Mesendoderm (in vitro differentiated cells): ENCODE measurements at regions not wholly inside any gene's neighbourhood (a gene's known extent, or its start where the extent isn't known, plus 50 kb on each side); places are given as distances from the start of the nearest gene placed in this dataset.
"Not testable (repeated sequence)": the region's sequence is repeated elsewhere in the genome, so short reads cannot be mapped to it uniquely, and the experiment has no call there.

ENCODE experiments used
- DNase-seq: peaks from one replicate; pipeline ENCODE4 v3.0.0; 2013
- H2AK5ac ChIP-seq: 2 replicates; pipeline ENCODE4 v1.6.1; 2013; ENCODE audit warnings: low read length, inconsistent platforms
- H2BK120ac ChIP-seq: 2 replicates; pipeline ENCODE4 v1.6.1; 2013; ENCODE audit warnings: low read depth, mild to moderate bottlenecking, low read length, moderate library complexity, mixed read lengths
- H2BK15ac ChIP-seq: replicated peaks from 2 replicates; pipeline ENCODE4 v1.6.1; 2013; ENCODE audit warnings: low read depth, mild to moderate bottlenecking, moderate library complexity
- H2BK5ac ChIP-seq: 2 replicates; pipeline ENCODE4 v1.6.1; 2013; ENCODE audit warnings: low read length, inconsistent platforms
- H3K18ac ChIP-seq: 2 replicates; pipeline ENCODE4 v1.6.1; 2013; ENCODE audit warnings: mild to moderate bottlenecking, low read length, mixed read lengths
- H3K23ac ChIP-seq: one replicate; pipeline ENCODE4 v1.6.1; 2013; ENCODE audit warnings: low read length
- H3K27ac ChIP-seq: 2 replicates; pipeline ENCODE4 v1.5.1; 2013; ENCODE audit warnings: low read depth, mild to moderate bottlenecking, inconsistent platforms, low read length, moderate library complexity
- H3K27me3 ChIP-seq: 2 replicates; pipeline ENCODE4 v1.6.1; 2013; ENCODE audit warnings: low read length, control low read depth, mild to moderate bottlenecking, inconsistent platforms; ENCODE audit not compliant: insufficient read depth, poor library complexity
- H3K36me3 ChIP-seq: 2 replicates; pipeline ENCODE4 v1.6.1; 2013; ENCODE audit warnings: low read length, inconsistent platforms; ENCODE audit not compliant: control insufficient read depth, insufficient read depth
- H3K4ac ChIP-seq: one replicate; pipeline ENCODE4 v1.6.1; 2013; ENCODE audit warnings: low read depth, mild to moderate bottlenecking, low read length, moderate library complexity
- H3K4me1 ChIP-seq: 2 replicates; pipeline ENCODE4 v1.6.1; 2013; ENCODE audit warnings: low read depth, low read length, inconsistent platforms; ENCODE audit not compliant: control insufficient read depth
- H3K4me2 ChIP-seq: 2 replicates; pipeline ENCODE4 v1.6.1; 2013; ENCODE audit warnings: low read length
- H3K4me3 ChIP-seq: 2 replicates; pipeline ENCODE4 v1.5.1; 2013; ENCODE audit warnings: mild to moderate bottlenecking, low read length
- H3K56ac ChIP-seq: one replicate; pipeline ENCODE4 v1.6.1; 2013; ENCODE audit warnings: low read length
- H3K79me1 ChIP-seq: 2 replicates; pipeline ENCODE4 v1.6.1; 2013; ENCODE audit warnings: low read length, inconsistent platforms
- H3K79me2 ChIP-seq: 2 replicates; pipeline ENCODE4 v1.6.1; 2013; ENCODE audit warnings: mild to moderate bottlenecking, low read length; ENCODE audit not compliant: control insufficient read depth, insufficient read depth
- H3K9ac ChIP-seq: 2 replicates; pipeline ENCODE4 v1.6.1; 2013; ENCODE audit warnings: low read length, inconsistent platforms
- H4K5ac ChIP-seq: one replicate; pipeline ENCODE4 v1.6.1; 2013; ENCODE audit warnings: low read length
- H4K8ac ChIP-seq: one replicate; pipeline ENCODE4 v1.6.1; 2013; ENCODE audit warnings: low read depth, mild to moderate bottlenecking, control low read depth, low read length, moderate library complexity
- WGBS: extraction: QIAGEN DNeasy Blood & Tissue Kit; methylation state at CpG from one replicate; pipeline ENCODE4 v1.1.7; 2013; ENCODE audit warnings: low lambda C conversion rate, missing lambda C conversion rate; ENCODE audit not compliant: insufficient coverage; ENCODE audit errors: extremely low coverage; 5-methylcytosine and 5-hydroxymethylcytosine counted together

- H3K79me1 ChIP-seq = no peaks in the 10 kb centered on the region
- H2BK5ac ChIP-seq = no peak overlapping the region
- H3K4me2 ChIP-seq = no peak overlapping the region
- H3K4me1 ChIP-seq = no peaks in the 10 kb centered on the region
- H3K18ac ChIP-seq = no peak overlapping the region
- WGBS = no CpG with 5 or more reads among the region's 3 CpGs
- no peak overlapping the region for H2AK5ac ChIP-seq
- no peak overlapping the region for H4K5ac ChIP-seq
- no peak overlapping the region for H2BK120ac ChIP-seq
- no peak for DNase-seq
- no peak overlapping the region for H4K8ac ChIP-seq
- no peak overlapping the region for H3K4ac ChIP-seq
- H3K27ac ChIP-seq = no peak overlapping the region
- H3K79me2 ChIP-seq = no peaks in the 10 kb centered on the region
- no peaks in the 10 kb centered on the region for H3K27me3 ChIP-seq
- H3K23ac ChIP-seq = no peak overlapping the region
- no peaks in the 10 kb centered on the region for H3K36me3 ChIP-seq
- H3K9ac ChIP-seq = no peak overlapping the region
- no peak overlapping the region for H2BK15ac ChIP-seq
- no peak overlapping the region for H3K4me3 ChIP-seq
- H3K56ac ChIP-seq = no peak overlapping the region
Observed at GRCh38 chr2:16088802-16089112, 148.4 kb downstream of the MYCN start.

DNA sequence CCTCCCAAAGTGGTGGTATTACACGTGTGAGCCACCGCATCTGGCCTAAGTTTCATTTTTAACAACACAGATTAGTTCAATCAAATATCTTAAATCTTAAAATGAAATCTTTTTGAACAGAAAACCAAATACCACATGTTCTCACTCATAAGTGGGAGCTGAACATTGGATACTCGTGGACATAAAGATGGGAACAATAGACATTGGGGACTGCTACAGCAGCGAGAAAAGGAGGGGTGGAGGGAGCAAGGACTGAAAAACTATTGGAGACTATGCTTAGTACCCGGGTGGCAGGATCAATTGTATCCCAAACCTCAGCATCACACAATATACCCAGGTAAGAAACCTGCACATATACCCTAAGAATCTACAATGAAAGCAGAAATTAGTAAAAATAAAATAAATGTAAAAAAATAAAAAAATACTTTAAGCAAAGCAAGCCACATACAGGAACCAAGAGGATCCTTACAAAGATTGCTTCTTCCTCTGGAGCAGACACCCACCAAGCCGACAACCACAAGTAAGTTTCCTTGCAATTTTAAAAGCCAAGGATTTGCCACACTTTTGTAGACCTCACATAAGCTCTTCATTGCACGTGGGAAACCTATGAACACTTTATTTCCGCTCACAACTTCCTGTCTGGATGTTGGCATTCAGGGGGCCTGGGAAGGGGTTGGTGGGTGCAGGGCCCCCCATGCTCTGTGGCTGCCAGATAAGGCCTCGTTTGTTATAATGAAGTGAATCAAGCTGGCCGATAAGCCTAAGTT is 147.9 kb downstream of the MYCN start:
- no CpG with 5 or more reads among the region's 10 CpGs for WGBS
- no peaks in the 10 kb centered on the region for H3K79me1 ChIP-seq
- DNase-seq = no peak
- no peaks in the 10 kb centered on the region for H3K79me2 ChIP-seq
- H4K8ac ChIP-seq = no peak overlapping the region
- no peak overlapping the region for H3K9ac ChIP-seq
- no peak overlapping the region for H2AK5ac ChIP-seq
- no peak overlapping the region for H3K4me2 ChIP-seq
- no peak overlapping the region for H3K18ac ChIP-seq
- H3K27me3 ChIP-seq = no peaks in the 10 kb centered on the region
- no peak overlapping the region for H2BK5ac ChIP-seq
- no peak overlapping the region for H3K4ac ChIP-seq
- no peak overlapping the region for H4K5ac ChIP-seq
- no peak overlapping the region for H3K4me3 ChIP-seq
- no peak overlapping the region for H3K56ac ChIP-seq
- H2BK120ac ChIP-seq = no peak overlapping the region
- no peak overlapping the region for H3K27ac ChIP-seq
- no peak overlapping the region for H2BK15ac ChIP-seq
- peaks cover 2% of the 10 kb centered on the region for H3K4me1 ChIP-seq
- no peak overlapping the region for H3K23ac ChIP-seq
- H3K36me3 ChIP-seq = no peaks in the 10 kb centered on the region

DNA sequence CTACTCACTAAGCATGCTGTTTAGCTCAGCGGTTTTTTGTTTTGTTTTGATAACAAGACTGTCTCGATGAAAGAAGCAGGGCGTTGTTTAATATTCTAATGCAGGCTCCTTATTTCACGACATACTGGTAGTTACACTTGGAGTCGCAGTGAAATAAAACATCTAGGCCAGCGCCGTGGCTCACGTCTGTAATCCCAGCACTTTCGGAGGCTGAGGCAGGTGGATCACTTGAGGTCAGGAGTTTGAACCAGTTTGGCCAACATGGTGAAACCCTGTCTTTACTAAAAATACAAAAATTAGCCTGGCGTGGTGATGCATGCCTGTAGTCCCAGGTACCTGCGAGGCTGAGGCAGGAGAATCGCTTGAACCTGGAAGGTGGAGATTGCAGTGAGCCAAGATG is 145.8 kb downstream of the MYCN start:
- not testable (repeated sequence) for H4K8ac ChIP-seq, H3K27ac ChIP-seq, H2BK15ac ChIP-seq, H2AK5ac ChIP-seq, H3K4me3 ChIP-seq, H3K27me3 ChIP-seq, H3K36me3 ChIP-seq, H3K4me1 ChIP-seq, H3K9ac ChIP-seq, H2BK120ac ChIP-seq, DNase-seq, H3K56ac ChIP-seq, H3K18ac ChIP-seq, H4K5ac ChIP-seq, H3K4me2 ChIP-seq, H2BK5ac ChIP-seq, H3K4ac ChIP-seq, H3K23ac ChIP-seq, H3K79me2 ChIP-seq, H3K79me1 ChIP-seq
- no CpG with 5 or more reads among the region's 12 CpGs for WGBS

GRCh38 chr2:16085073-16085472 is 144.7 kb downstream of the MYCN start:
- H4K8ac ChIP-seq = no peak overlapping the region
- H3K4ac ChIP-seq = no peak overlapping the region
- H3K36me3 ChIP-seq = no peaks in the 10 kb centered on the region
- H3K9ac ChIP-seq = no peak overlapping the region
- no peak overlapping the region for H3K4me3 ChIP-seq
- no peak overlapping the region for H4K5ac ChIP-seq
- WGBS = no CpG with 5 or more reads among the region's 5 CpGs
- H3K27me3 ChIP-seq = no peaks in the 10 kb centered on the region
- DNase-seq = no peak
- H3K56ac ChIP-seq = no peak overlapping the region
- no peak overlapping the region for H3K4me2 ChIP-seq
- H2BK120ac ChIP-seq = no peak overlapping the region
- no peak overlapping the region for H3K18ac ChIP-seq
- no peaks in the 10 kb centered on the region for H3K79me1 ChIP-seq
- no peak overlapping the region for H3K27ac ChIP-seq
- H3K23ac ChIP-seq = no peak overlapping the region
- peaks cover 5% of the 10 kb centered on the region for H3K4me1 ChIP-seq
- H3K79me2 ChIP-seq = no peaks in the 10 kb centered on the region
- no peak overlapping the region for H2AK5ac ChIP-seq
- H2BK5ac ChIP-seq = no peak overlapping the region
- no peak overlapping the region for H2BK15ac ChIP-seq

DNA sequence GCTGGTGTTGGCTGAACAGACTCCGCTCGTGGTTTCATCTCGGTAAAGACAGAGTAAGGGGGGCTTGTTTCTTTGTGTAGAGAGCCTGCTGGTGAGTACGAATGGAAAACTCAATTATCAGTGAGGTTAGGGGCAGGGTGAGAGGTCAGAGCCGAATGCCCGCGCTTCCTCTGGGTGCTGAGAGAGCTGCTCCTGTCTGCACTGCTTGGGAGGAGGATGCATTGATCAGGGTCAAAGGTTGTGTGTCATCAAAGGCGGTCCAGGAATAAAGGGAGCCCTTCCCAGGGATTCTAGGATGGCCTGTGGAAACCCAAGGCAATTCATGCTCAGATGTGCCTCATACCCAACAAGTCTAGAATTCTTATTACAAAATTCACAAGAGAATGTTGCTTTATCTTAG is 143.9 kb downstream of the MYCN start:
- H3K4me2 ChIP-seq = no peak overlapping the region
- H3K23ac ChIP-seq = no peak overlapping the region
- no peak overlapping the region for H3K56ac ChIP-seq
- H3K9ac ChIP-seq = no peak overlapping the region
- no peak overlapping the region for H4K5ac ChIP-seq
- H3K4me1 ChIP-seq = peaks cover 5% of the 10 kb centered on the region
- no peaks in the 10 kb centered on the region for H3K36me3 ChIP-seq
- H4K8ac ChIP-seq = no peak overlapping the region
- no peak overlapping the region for H2BK120ac ChIP-seq
- H2BK5ac ChIP-seq = no peak overlapping the region
- H3K79me2 ChIP-seq = no peaks in the 10 kb centered on the region
- H2AK5ac ChIP-seq = no peak overlapping the region
- no peak overlapping the region for H3K4me3 ChIP-seq
- no peak overlapping the region for H2BK15ac ChIP-seq
- WGBS = no CpG with 5 or more reads among the region's 8 CpGs
- H3K18ac ChIP-seq = no peak overlapping the region
- no peaks in the 10 kb centered on the region for H3K27me3 ChIP-seq
- no peak overlapping the region for H3K27ac ChIP-seq
- DNase-seq = no peak
- no peaks in the 10 kb centered on the region for H3K79me1 ChIP-seq
- H3K4ac ChIP-seq = no peak overlapping the region

DNA sequence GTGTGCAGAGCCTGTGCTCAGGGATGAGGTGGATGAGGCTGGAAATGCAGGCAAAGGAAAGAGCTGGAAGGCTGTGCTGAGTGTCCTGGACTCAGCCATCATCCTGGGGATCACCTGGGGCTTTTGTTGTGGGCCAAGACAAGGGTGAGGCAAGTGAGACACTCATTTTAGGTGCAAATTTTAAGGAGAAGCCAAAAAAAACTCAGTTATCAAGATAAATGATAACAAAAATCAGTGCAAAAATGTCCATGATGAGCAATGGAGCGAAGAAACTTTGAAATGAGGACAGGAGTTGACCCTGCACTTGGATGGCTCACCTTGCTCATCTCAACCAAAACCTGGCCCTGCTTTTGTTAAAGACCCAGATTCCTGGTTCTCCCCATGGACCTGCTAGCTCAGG is 141.9 kb downstream of the MYCN start:
- Histone ChIP-seq H3K4ac (no peak overlapping the region), H3K23ac (no peak overlapping the region), H3K9ac (no peak overlapping the region), H3K27ac (no peak overlapping the region), H3K4me1 (peaks cover 5% of the 10 kb centered on the region), H3K56ac (no peak overlapping the region), H2BK120ac (no peak overlapping the region), H3K36me3 (no peaks in the 10 kb centered on the region), H4K5ac (no peak overlapping the region), H2BK5ac (no peak overlapping the region), H3K79me1 (no peaks in the 10 kb centered on the region), H3K4me3 (no peak overlapping the region), H2BK15ac (no peak overlapping the region), H2AK5ac (no peak overlapping the region), H3K79me2 (no peaks in the 10 kb centered on the region), H3K4me2 (no peak overlapping the region), H3K18ac (no peak overlapping the region), H3K27me3 (no peaks in the 10 kb centered on the region), H4K8ac (no peak overlapping the region)
- DNase-seq = no peak
- WGBS = no CpG with 5 or more reads among the region's 1 CpG
